Activated CD4-positive, alpha-beta T cell treated with anti-CD3 and anti-CD28 coated beads, Interleukin-2, amount 10 ng/mL, durations not matched to agents 24 days and 14 days (primary cell): ENCODE measurements at regions not wholly inside any gene's neighbourhood (a gene's known extent, or its start where the extent isn't known, plus 50 kb on each side); places are given as distances from the start of the nearest gene placed in this dataset.
"Not testable (repeated sequence)": the region's sequence is repeated elsewhere in the genome, so short reads cannot be mapped to it uniquely, and the experiment has no call there.

Source experiments
- DNase-seq: peaks from one replicate; pipeline ENCODE4 v3.0.0; 2022
- H3K27ac Mint-ChIP-seq: one replicate; pipeline ENCODE4 v1.8.0; 2022; ENCODE audit warnings: mild to moderate bottlenecking, mixed read lengths
- H3K27me3 Mint-ChIP-seq: one replicate; pipeline ENCODE4 v1.8.0; 2022; ENCODE audit warnings: mixed read lengths
- H3K36me3 Mint-ChIP-seq: one replicate; pipeline ENCODE4 v1.8.0; 2022; ENCODE audit warnings: low read depth, mild to moderate bottlenecking, mixed read lengths
- H3K4me1 Mint-ChIP-seq: one replicate; pipeline ENCODE4 v1.8.0; 2021; ENCODE audit warnings: mixed read lengths
- H3K4me3 Mint-ChIP-seq: one replicate; pipeline ENCODE4 v1.8.0; 2022; ENCODE audit warnings: mild to moderate bottlenecking, moderate library complexity, mixed read lengths
- H3K9me3 Mint-ChIP-seq: one replicate; pipeline ENCODE4 v1.8.0; 2021; ENCODE audit warnings: mixed read lengths
- intact Hi-C: fragments of 100-400 bp; cut with micrococcal nuclease; formaldehyde crosslinking; loops from one replicate; pipeline ENCODE4 v1.15.1; 2023

- H3K9me3 Mint-ChIP-seq: no peaks in the 10 kb centered on the region
- no peak for DNase-seq
Observed at GRCh38 chrX:128438082-128438481, 385.9 kb upstream of the ACTRT1 start.

GRCh38 chrX:128436397-128437103 is 384.3 kb upstream of the ACTRT1 start:
- H3K4me1 Mint-ChIP-seq: no peaks in the 10 kb centered on the region
- no peaks in the 10 kb centered on the region for H3K36me3 Mint-ChIP-seq
- no peak overlapping the region for H3K4me3 Mint-ChIP-seq
- intact Hi-C loops: no loop called here
- no peaks in the 10 kb centered on the region for H3K27me3 Mint-ChIP-seq
- H3K9me3 Mint-ChIP-seq: no peaks in the 10 kb centered on the region
- H3K27ac Mint-ChIP-seq: no peak overlapping the region
- no peak for DNase-seq

More at GRCh38 chrX:128438082-128438481, 385.9 kb upstream of the ACTRT1 start:
- Mint-ChIP-seq H3K4me3 (no peak overlapping the region), H3K27ac (no peak overlapping the region), H3K4me1 (no peaks in the 10 kb centered on the region), H3K36me3 (no peaks in the 10 kb centered on the region), H3K27me3 (no peaks in the 10 kb centered on the region)
- intact Hi-C loops: no loop called here

- H3K36me3 Mint-ChIP-seq: no peaks in the 10 kb centered on the region
- no peak overlapping the region for H3K4me3 Mint-ChIP-seq
- no peak overlapping the region for H3K27ac Mint-ChIP-seq
- no peaks in the 10 kb centered on the region for H3K27me3 Mint-ChIP-seq
- no peaks in the 10 kb centered on the region for H3K9me3 Mint-ChIP-seq
- DNase-seq: no peak
- no peaks in the 10 kb centered on the region for H3K4me1 Mint-ChIP-seq
- intact Hi-C loops: no loop called here
Observed at GRCh38 chrX:128425546-128425945, 373.3 kb upstream of the ACTRT1 start.

- no peaks in the 10 kb centered on the region for H3K9me3 Mint-ChIP-seq
- DNase-seq: no peak
- no peak overlapping the region for H3K27ac Mint-ChIP-seq
- intact Hi-C loops: loop anchor here (2.0 kb wide), 1 partner anchor 34 kb away; no protein-coding TSS in a partner anchor
- H3K36me3 Mint-ChIP-seq: no peaks in the 10 kb centered on the region
- no peak overlapping the region for H3K4me3 Mint-ChIP-seq
- no peaks in the 10 kb centered on the region for H3K4me1 Mint-ChIP-seq
- no peaks in the 10 kb centered on the region for H3K27me3 Mint-ChIP-seq
Observed at GRCh38 chrX:128408842-128409241, 356.6 kb upstream of the ACTRT1 start.

- intact Hi-C loops: no loop called here
- no peaks in the 10 kb centered on the region for H3K36me3 Mint-ChIP-seq
- no peaks in the 10 kb centered on the region for H3K4me1 Mint-ChIP-seq
- no peaks in the 10 kb centered on the region for H3K9me3 Mint-ChIP-seq
- no peak for DNase-seq
- H3K4me3 Mint-ChIP-seq: no peak overlapping the region
- H3K27me3 Mint-ChIP-seq: no peaks in the 10 kb centered on the region
- no peak overlapping the region for H3K27ac Mint-ChIP-seq
Observed at GRCh38 chrX:128396601-128397000, 344.4 kb upstream of the ACTRT1 start.

GRCh38 chrX:128383846-128384245 is 331.6 kb upstream of the ACTRT1 start:
- intact Hi-C loops, H3K9me3 Mint-ChIP-seq, H3K4me1 Mint-ChIP-seq, DNase-seq, H3K36me3 Mint-ChIP-seq, H3K27me3 Mint-ChIP-seq, H3K4me3 Mint-ChIP-seq, H3K27ac Mint-ChIP-seq: not testable (repeated sequence)

- Mint-ChIP-seq H3K9me3 (no peaks in the 10 kb centered on the region), H3K27me3 (no peaks in the 10 kb centered on the region), H3K36me3 (no peaks in the 10 kb centered on the region), H3K4me3 (no peak overlapping the region), H3K27ac (no peak overlapping the region), H3K4me1 (no peaks in the 10 kb centered on the region)
- intact Hi-C loops: no loop called here
- no peak for DNase-seq
Observed at GRCh38 chrX:128365492-128365891, 313.3 kb upstream of the ACTRT1 start.

- Mint-ChIP-seq H3K4me3 (no peak overlapping the region), H3K4me1 (no peaks in the 10 kb centered on the region), H3K27ac (no peak overlapping the region), H3K36me3 (no peaks in the 10 kb centered on the region), H3K9me3 (no peaks in the 10 kb centered on the region), H3K27me3 (no peaks in the 10 kb centered on the region)
- no peak for DNase-seq
- intact Hi-C loops: no loop called here
Observed at GRCh38 chrX:128335671-128336070, 283.5 kb upstream of the ACTRT1 start.

- no peaks in the 10 kb centered on the region for H3K9me3 Mint-ChIP-seq
- intact Hi-C loops: no loop called here
- DNase-seq: no peak
- H3K27ac Mint-ChIP-seq: no peak overlapping the region
- no peaks in the 10 kb centered on the region for H3K36me3 Mint-ChIP-seq
- no peaks in the 10 kb centered on the region for H3K27me3 Mint-ChIP-seq
- no peaks in the 10 kb centered on the region for H3K4me1 Mint-ChIP-seq
- H3K4me3 Mint-ChIP-seq: no peak overlapping the region
Observed at GRCh38 chrX:128334821-128335220, 282.6 kb upstream of the ACTRT1 start.

- Mint-ChIP-seq H3K27ac (no peak overlapping the region), H3K4me3 (no peak overlapping the region), H3K9me3 (no peaks in the 10 kb centered on the region), H3K4me1 (no peaks in the 10 kb centered on the region), H3K27me3 (no peaks in the 10 kb centered on the region), H3K36me3 (no peaks in the 10 kb centered on the region)
- intact Hi-C loops: no loop called here
- no peak for DNase-seq
Observed at GRCh38 chrX:128310912-128311311, 258.7 kb upstream of the ACTRT1 start.

GRCh38 chrX:128309311-128309710 is 257.1 kb upstream of the ACTRT1 start:
- intact Hi-C loops: no loop called here
- Mint-ChIP-seq H3K4me3 (no peak overlapping the region), H3K9me3 (no peaks in the 10 kb centered on the region)

GRCh38 chrX:128294198-128294597 is 242.0 kb upstream of the ACTRT1 start:
- H3K36me3 Mint-ChIP-seq: no peaks in the 10 kb centered on the region
- DNase-seq: no peak
- intact Hi-C loops: no loop called here
- no peaks in the 10 kb centered on the region for H3K27me3 Mint-ChIP-seq
- no peak overlapping the region for H3K4me3 Mint-ChIP-seq
- H3K9me3 Mint-ChIP-seq: no peaks in the 10 kb centered on the region
- no peak overlapping the region for H3K27ac Mint-ChIP-seq
- no peaks in the 10 kb centered on the region for H3K4me1 Mint-ChIP-seq

More at GRCh38 chrX:128309311-128309710, 257.1 kb upstream of the ACTRT1 start:
- Mint-ChIP-seq H3K36me3 (no peaks in the 10 kb centered on the region), H3K27ac (no peak overlapping the region), H3K4me1 (no peaks in the 10 kb centered on the region), H3K27me3 (no peaks in the 10 kb centered on the region)
- DNase-seq: no peak

GRCh38 chrX:128287693-128288092 is 235.5 kb upstream of the ACTRT1 start:
- intact Hi-C loops: no loop called here

GRCh38 chrX:128250621-128251020 is 198.4 kb upstream of the ACTRT1 start:
- Mint-ChIP-seq H3K4me3 (no peak overlapping the region), H3K36me3 (no peaks in the 10 kb centered on the region), H3K27me3 (no peaks in the 10 kb centered on the region), H3K27ac (no peak overlapping the region), H3K4me1 (no peaks in the 10 kb centered on the region), H3K9me3 (no peaks in the 10 kb centered on the region)
- intact Hi-C loops: no loop called here
- DNase-seq: no peak

More at GRCh38 chrX:128287693-128288092, 235.5 kb upstream of the ACTRT1 start:
- Mint-ChIP-seq H3K27me3 (no peaks in the 10 kb centered on the region), H3K4me3 (no peak overlapping the region), H3K36me3 (no peaks in the 10 kb centered on the region), H3K9me3 (no peaks in the 10 kb centered on the region), H3K27ac (no peak overlapping the region), H3K4me1 (no peaks in the 10 kb centered on the region)
- DNase-seq: no peak

- Mint-ChIP-seq H3K4me3 (no peak overlapping the region), H3K27me3 (no peaks in the 10 kb centered on the region), H3K27ac (no peak overlapping the region), H3K36me3 (no peaks in the 10 kb centered on the region), H3K4me1 (no peaks in the 10 kb centered on the region), H3K9me3 (peaks cover 4% of the 10 kb centered on the region)
- intact Hi-C loops: no loop called here
- DNase-seq: no peak
Observed at GRCh38 chrX:128216364-128216763, 164.2 kb upstream of the ACTRT1 start.
